Fibroblast of the aortic adventitia (primary cell): ENCODE measurements at regions not wholly inside any gene's neighbourhood (a gene's known extent, or its start where the extent isn't known, plus 50 kb on each side); places are given as distances from the start of the nearest gene placed in this dataset.

Experiments
- DNase-seq: peaks from one replicate; pipeline ENCODE4 v3.0.0-alpha.2; 2010; ENCODE audit warnings: low read depth
- H3K4me3 ChIP-seq: 2 replicates; pipeline ENCODE4 v1.5.1; 2011; ENCODE audit warnings: low read depth, mild to moderate bottlenecking, control low read depth, low read length, moderate library complexity
- CTCF ChIP-seq: IDR thresholded peaks from 2 replicates; pipeline ENCODE4 v1.5.1; 2011; ENCODE audit warnings: mild to moderate bottlenecking, low read length, control low read depth, inconsistent platforms; ENCODE audit not compliant: insufficient read depth

- peak; percentile 24 for DNase-seq
- H3K4me3 ChIP-seq, result no peak overlapping the region
- no peak for TF ChIP-seq CTCF
Measured at GRCh38 chrX:39665830-39666518, 431.8 kb downstream of the BCOR start.

- DNase-seq, result peak; percentile 16
- H3K4me3 ChIP-seq, result no peak overlapping the region
- TF ChIP-seq CTCF, result no peak
Measured at GRCh38 chrX:39667191-39667590, 430.6 kb downstream of the BCOR start.

- no peak overlapping the region for H3K4me3 ChIP-seq
- DNase-seq, result no peak
- no peak for TF ChIP-seq CTCF
Measured at GRCh38 chrX:39667736-39668482, 429.8 kb downstream of the BCOR start.

GRCh38 chrX:39669668-39670067 lies 428.1 kb downstream of the BCOR start:
- no peak overlapping the region for H3K4me3 ChIP-seq
- DNase-seq, result no peak
- no peak for TF ChIP-seq CTCF

DNA sequence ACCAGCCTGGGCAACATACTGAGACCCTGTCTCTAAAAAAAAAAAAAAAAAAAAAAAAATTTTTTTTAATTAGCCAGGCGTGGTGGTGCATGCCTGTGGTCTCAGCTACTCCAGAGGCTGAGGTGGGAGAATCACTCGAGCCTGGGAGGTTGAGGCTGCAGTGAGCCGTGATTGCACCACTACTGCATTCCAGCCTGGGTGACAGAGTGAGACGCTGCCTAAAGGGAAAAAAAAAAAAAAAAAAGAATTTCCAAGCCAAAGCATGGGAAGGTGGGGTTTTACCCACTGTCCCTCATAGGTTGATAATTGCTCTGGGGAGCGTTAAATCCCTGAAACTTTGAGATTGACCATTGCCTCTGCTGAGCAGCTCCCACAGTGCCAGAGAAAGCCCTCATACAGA lies 427.5 kb downstream of the BCOR start:
- no peak for DNase-seq
- no peak overlapping the region for H3K4me3 ChIP-seq
- no peak for TF ChIP-seq CTCF

- no peak for DNase-seq
- no peak overlapping the region for H3K4me3 ChIP-seq
- TF ChIP-seq CTCF, result no peak
Measured at GRCh38 chrX:39672405-39672804, 425.4 kb downstream of the BCOR start.
